RWPE2 (cell line): ENCODE measurements at regions not wholly inside any gene's neighbourhood (a gene's known extent, or its start where the extent isn't known, plus 50 kb on each side); places are given as distances from the start of the nearest gene placed in this dataset.
"Not testable (repeated sequence)": the region's sequence is repeated elsewhere in the genome, so short reads cannot be mapped to it uniquely, and the experiment has no call there.

Experiments used
- ATAC-seq: fragments of 200-7000 bp; cut with Tn5 transposase; 3 replicates; pipeline ENCODE4 v1.9.1; 2021; ENCODE audit warnings: low read depth
- DNase-seq: peaks from one replicate; pipeline ENCODE4 v3.0.0-alpha.2; 2020; ENCODE audit warnings: low spot score
- H3K27ac ChIP-seq: fragments of 450-650 bp; 2 replicates; pipeline ENCODE4 v1.5.1; 2017; ENCODE audit warnings: mild to moderate bottlenecking; ENCODE audit not compliant: poor library complexity, severe bottlenecking
- H3K27me3 ChIP-seq: fragments of 250-450 bp; sonication (Bioruptor Pico); 2 replicates; pipeline ENCODE4 v1.5.1; 2021; ENCODE audit warnings: mild to moderate bottlenecking, moderate library complexity; ENCODE audit not compliant: insufficient read depth, poor library complexity, severe bottlenecking
- H3K36me3 ChIP-seq: fragments of 250-450 bp; sonication (Bioruptor Pico); 2 replicates; pipeline ENCODE4 v1.5.1; 2020; ENCODE audit warnings: low read depth, mild to moderate bottlenecking, moderate library complexity
- H3K4me1 ChIP-seq: fragments of 250-450 bp; sonication (Bioruptor Pico); 2 replicates; pipeline ENCODE4 v1.5.1; 2021; ENCODE audit warnings: mild to moderate bottlenecking, moderate library complexity; ENCODE audit not compliant: insufficient read depth, poor library complexity, severe bottlenecking
- H3K4me3 ChIP-seq: fragments of 250-450 bp; sonication (Bioruptor Pico); 2 replicates; pipeline ENCODE4 v1.5.1; 2021; ENCODE audit warnings: mild to moderate bottlenecking, moderate library complexity; ENCODE audit not compliant: severe bottlenecking
- H3K9me3 ChIP-seq: fragments of 250-450 bp; sonication (Bioruptor Pico); 2 replicates; pipeline ENCODE4 v1.5.1; 2021; ENCODE audit warnings: mild to moderate bottlenecking, moderate library complexity; ENCODE audit not compliant: severe bottlenecking
- CTCF ChIP-seq: fragments of 450-650 bp; IDR thresholded peaks from one replicate; pipeline ENCODE4 v1.5.1; 2017; ENCODE audit warnings: mild to moderate bottlenecking, moderate library complexity; ENCODE audit not compliant: poor library complexity, severe bottlenecking

GRCh38 chr7:145732521-145732920 is 384.1 kb upstream of the CNTNAP2 start:
- H3K27ac ChIP-seq, result no peak overlapping the region
- H3K4me3 ChIP-seq, result no peak overlapping the region
- no peaks in the 10 kb centered on the region for H3K36me3 ChIP-seq
- no peak for DNase-seq
- H3K27me3 ChIP-seq, result no peaks in the 10 kb centered on the region
- H3K9me3 ChIP-seq, result peaks cover 3% of the 10 kb centered on the region
- TF ChIP-seq CTCF, result no peak
- ATAC-seq, result no peak
- no peaks in the 10 kb centered on the region for H3K4me1 ChIP-seq

- no peaks in the 10 kb centered on the region for H3K36me3 ChIP-seq
- no peak overlapping the region for H3K4me3 ChIP-seq
- H3K9me3 ChIP-seq, result peaks cover 3% of the 10 kb centered on the region
- no peak overlapping the region for H3K27ac ChIP-seq
- TF ChIP-seq CTCF, result no peak
- no peaks in the 10 kb centered on the region for H3K27me3 ChIP-seq
- no peaks in the 10 kb centered on the region for H3K4me1 ChIP-seq
- DNase-seq (no peak), ATAC-seq (no peak)
Measured at GRCh38 chr7:145729691-145730090, 386.9 kb upstream of the CNTNAP2 start.

DNA sequence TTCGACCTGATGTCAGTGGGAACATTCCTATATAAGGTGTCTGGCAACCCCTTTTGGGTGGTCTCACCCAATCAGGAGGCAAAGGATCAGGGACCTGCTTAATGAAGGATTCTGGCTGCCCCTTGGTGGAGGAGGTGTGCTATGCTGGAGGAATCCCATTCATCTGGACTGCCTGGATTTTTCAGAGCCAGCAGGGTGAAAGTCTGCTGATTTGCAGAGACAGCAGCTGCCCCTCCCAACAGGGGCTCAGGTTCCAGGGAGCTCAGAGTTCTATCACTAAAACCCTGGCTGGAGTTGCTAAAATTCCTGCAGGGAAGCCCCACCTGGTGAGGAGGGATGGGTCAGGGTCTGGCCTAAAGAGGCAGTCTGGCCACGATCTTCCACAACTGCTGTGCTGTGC is 398.5 kb upstream of the CNTNAP2 start:
- ATAC-seq (no peak), DNase-seq (no peak)
- Histone ChIP-seq H3K27me3 (no peaks in the 10 kb centered on the region), H3K4me3 (no peak overlapping the region), H3K9me3 (no peaks in the 10 kb centered on the region), H3K4me1 (no peaks in the 10 kb centered on the region), H3K36me3 (no peaks in the 10 kb centered on the region), H3K27ac (no peak overlapping the region)
- no peak for TF ChIP-seq CTCF

- Histone ChIP-seq H3K4me3 (no peak overlapping the region), H3K27ac (no peak overlapping the region), H3K4me1 (no peaks in the 10 kb centered on the region), H3K9me3 (no peaks in the 10 kb centered on the region), H3K27me3 (no peaks in the 10 kb centered on the region), H3K36me3 (no peaks in the 10 kb centered on the region)
- DNase-seq (no peak), ATAC-seq (no peak)
- no peak for TF ChIP-seq CTCF
Measured at GRCh38 chr7:145700488-145700887, 416.1 kb upstream of the CNTNAP2 start.

DNA sequence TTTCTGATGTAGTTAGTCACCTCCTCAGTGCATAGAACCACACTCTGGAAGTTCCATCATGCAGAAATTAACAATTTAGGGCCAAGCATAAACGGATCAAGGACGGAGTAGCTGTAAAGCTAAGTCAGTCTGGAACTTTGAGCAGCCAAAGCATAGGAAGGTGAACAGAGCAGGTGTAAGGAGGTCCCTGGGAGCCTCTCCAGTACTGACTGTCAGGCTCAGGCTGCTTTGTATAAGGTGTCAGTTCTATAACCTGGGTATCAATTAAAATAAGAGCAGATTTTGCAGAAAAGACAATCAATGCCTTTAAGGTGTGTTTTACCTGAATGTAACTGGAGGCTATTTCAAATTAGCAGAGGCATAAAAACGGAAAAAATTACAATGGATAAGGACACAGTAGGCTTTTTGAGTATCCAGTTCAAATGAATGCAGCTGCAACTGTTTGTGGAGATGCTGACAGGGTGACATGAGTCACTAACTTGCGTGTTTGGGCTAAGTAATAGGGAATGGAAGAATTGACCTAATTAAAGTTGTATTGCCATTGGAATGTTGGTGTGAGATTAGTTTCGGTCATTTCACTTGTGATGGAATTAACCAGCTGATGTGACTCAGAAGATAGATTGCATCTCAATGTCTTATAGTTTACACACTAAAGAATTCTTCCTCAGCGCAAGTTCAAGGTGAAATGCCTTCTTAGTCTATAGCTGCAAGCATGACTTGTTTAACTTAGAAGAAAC is 417.9 kb upstream of the CNTNAP2 start:
- H3K27ac ChIP-seq, result no peak overlapping the region
- H3K4me3 ChIP-seq, result no peak overlapping the region
- ATAC-seq (no peak), DNase-seq (no peak)
- H3K9me3 ChIP-seq, result peaks cover 5% of the 10 kb centered on the region
- no peaks in the 10 kb centered on the region for H3K4me1 ChIP-seq
- no peak for TF ChIP-seq CTCF
- H3K27me3 ChIP-seq, result no peaks in the 10 kb centered on the region
- H3K36me3 ChIP-seq, result no peaks in the 10 kb centered on the region

- not testable (repeated sequence) for H3K9me3 ChIP-seq, H3K27ac ChIP-seq, H3K27me3 ChIP-seq, H3K36me3 ChIP-seq, H3K4me3 ChIP-seq, DNase-seq, H3K4me1 ChIP-seq, ATAC-seq
Measured at GRCh38 chr7:145697412-145698107, 419.0 kb upstream of the CNTNAP2 start.
